GM23248 (cell line): ENCODE measurements at regions not wholly inside any gene's neighbourhood (a gene's known extent, or its start where the extent isn't known, plus 50 kb on each side); places are given as distances from the start of the nearest gene placed in this dataset.

Experiments used
- EZH2 ChIP-seq: fragments of 200-600 bp; sonication (generic); IDR thresholded peaks from 2 replicates; pipeline ENCODE4 v1.6.1; 2018; ENCODE audit warnings: antibody characterized with exemption, mild to moderate bottlenecking; ENCODE audit not compliant: insufficient read depth, poor library complexity, severe bottlenecking
- EZH2phosphoT487 ChIP-seq: fragments of 200-600 bp; sonication (generic); IDR thresholded peaks from 2 replicates; pipeline ENCODE4 v1.6.1; 2018; ENCODE audit warnings: antibody characterized with exemption, moderate library complexity, mild to moderate bottlenecking, low read depth; ENCODE audit not compliant: insufficient read depth

DNA sequence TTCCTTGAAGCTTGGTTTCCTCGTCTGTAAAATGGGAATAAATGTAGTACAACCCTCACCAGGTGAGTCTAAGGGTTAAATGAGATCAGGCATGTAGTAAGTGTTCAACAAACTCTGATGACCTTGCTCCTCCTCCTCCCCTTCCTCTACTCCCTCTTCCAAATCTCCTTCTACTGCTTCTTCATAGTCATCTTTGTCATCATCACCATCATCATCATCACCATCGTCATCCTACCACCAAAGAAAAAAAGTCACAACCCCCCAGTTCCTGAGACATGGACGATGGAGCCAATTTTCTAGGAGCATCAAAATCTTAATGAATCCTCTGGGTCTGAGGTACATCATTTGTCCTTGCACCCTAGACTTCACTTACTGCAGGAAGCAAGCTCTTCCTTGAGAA is 240.0 kb downstream of the ANKRD60 start:
- no peak for TF ChIP-seq EZH2
- TF ChIP-seq EZH2phosphoT487, result no peak
